AG09309 (cell line): ENCODE measurements at regions not wholly inside any gene's neighbourhood (a gene's known extent, or its start where the extent isn't known, plus 50 kb on each side); places are given as distances from the start of the nearest gene placed in this dataset.

Source experiments
- DNase-seq: peaks from one replicate; pipeline ENCODE4 v3.0.0-alpha.2; 2010; ENCODE audit warnings: low read depth
- H3K4me3 ChIP-seq: 2 replicates; pipeline ENCODE4 v1.5.1; 2011; ENCODE audit warnings: mild to moderate bottlenecking, low read depth, low read length, moderate library complexity; ENCODE audit not compliant: control insufficient read depth
- TF ChIP-seq, protein P1 (sequence below): IDR thresholded peaks from 2 replicates; pipeline ENCODE4 v1.5.1; 2011; ENCODE audit warnings: mild to moderate bottlenecking, low read depth, low read length, inconsistent platforms; ENCODE audit not compliant: insufficient read depth, control insufficient read depth; ENCODE audit errors: missing control alignments

DNA sequence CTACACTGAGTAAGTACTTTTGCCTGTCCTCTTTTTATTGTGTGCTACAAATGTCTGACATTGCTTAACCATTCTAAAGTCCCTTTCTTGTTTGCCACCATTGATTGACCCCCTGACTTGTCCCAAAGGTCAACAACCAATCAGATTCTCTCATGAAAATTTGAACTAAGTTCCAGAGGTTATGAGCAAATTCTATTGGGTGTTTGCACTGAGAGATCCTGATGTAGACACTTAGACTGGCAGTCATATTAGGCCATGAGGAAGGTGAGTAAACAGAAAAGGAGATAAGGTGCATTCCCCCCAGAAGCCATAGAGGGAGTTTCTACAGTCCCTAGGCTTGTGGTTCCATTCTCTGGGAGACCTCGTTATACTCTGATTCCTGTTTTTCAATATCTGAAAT lies 101.3 kb upstream of the E2F8 start:
- TF ChIP-seq, protein P1, sequence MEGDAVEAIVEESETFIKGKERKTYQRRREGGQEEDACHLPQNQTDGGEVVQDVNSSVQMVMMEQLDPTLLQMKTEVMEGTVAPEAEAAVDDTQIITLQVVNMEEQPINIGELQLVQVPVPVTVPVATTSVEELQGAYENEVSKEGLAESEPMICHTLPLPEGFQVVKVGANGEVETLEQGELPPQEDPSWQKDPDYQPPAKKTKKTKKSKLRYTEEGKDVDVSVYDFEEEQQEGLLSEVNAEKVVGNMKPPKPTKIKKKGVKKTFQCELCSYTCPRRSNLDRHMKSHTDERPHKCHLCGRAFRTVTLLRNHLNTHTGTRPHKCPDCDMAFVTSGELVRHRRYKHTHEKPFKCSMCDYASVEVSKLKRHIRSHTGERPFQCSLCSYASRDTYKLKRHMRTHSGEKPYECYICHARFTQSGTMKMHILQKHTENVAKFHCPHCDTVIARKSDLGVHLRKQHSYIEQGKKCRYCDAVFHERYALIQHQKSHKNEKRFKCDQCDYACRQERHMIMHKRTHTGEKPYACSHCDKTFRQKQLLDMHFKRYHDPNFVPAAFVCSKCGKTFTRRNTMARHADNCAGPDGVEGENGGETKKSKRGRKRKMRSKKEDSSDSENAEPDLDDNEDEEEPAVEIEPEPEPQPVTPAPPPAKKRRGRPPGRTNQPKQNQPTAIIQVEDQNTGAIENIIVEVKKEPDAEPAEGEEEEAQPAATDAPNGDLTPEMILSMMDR, result no peak
- no peak overlapping the region for H3K4me3 ChIP-seq
- DNase-seq, result no peak

DNA sequence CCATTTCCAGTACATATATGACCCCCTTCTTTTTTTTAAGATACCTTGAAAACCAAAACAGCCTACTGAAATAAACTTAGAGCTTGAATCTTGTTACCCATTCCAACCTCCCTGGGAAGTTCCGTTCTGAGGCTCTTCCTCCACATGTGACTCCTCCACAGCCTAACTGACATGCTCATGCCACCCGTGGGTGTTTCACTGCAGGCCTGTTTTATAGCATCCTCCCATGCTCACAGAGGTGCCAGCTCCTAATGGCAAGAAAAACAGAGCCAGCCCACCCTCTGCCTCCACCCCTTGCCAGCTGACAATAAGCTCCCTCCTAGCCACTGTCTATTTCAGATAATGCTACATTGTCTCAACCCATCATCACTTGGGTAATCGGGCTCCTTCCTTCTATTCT lies 97.6 kb upstream of the E2F8 start:
- no peak for DNase-seq
- no peak overlapping the region for H3K4me3 ChIP-seq
- TF ChIP-seq, protein P1, result no peak

DNA sequence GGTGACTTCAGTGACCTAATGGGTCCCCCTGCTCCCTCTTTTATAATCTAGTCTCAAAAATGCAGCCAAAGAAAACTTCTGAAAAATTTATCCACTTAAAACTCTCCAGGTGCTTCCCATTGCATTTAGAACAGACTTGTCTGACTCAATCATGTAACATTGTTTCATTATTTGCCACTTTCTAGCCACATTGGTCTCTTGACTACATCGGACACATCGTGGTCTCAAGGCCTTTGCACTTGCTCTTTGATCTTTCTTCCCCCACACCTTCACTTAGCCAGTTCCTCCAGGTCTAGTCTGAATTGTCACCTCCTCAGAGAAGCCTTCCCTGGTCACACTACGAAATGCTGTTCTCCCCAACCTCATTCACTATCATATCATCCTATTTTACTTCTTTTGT lies 97.0 kb upstream of the E2F8 start:
- no peak for DNase-seq
- TF ChIP-seq, protein P1, result no peak
- no peak overlapping the region for H3K4me3 ChIP-seq

DNA sequence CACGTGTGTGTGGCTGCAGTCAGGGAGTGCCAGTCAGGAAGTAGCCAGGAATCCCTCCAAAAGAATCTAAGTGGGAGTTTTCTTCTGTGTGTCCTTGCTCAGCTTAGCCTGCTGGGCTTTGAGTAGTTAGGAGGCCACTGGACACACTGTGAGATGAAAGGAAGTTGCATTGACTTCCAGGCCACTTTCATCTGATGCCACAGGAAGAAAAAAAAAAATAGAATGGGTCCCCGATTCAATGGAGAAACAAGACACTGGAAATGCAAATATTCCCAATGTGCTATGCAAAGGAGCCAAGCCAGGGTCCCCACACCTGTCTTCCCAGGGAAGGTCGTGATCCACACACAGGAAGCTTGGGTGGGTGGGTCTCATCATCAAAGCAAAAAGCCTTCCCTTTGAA lies 95.6 kb upstream of the E2F8 start:
- TF ChIP-seq, protein P1, result no peak

DNA sequence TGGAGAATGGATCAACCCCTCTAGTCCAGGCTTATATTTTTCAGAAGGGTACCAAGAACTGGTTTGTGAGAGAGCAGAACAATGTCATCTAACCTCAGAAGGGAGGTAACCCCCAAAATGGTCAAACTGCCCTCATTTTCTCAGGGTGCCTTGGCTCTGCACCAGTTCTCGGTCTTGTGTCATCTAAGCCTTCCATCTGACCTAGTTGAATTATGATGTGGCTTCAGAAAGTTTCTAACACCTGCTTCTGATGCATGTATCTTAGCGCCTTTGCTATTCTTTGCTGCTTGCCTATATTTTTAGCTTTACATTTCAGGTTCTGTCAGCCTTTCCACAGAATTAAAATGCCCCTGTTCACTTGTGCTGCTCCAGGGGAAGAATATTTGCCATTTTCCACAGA lies 91.7 kb upstream of the E2F8 start:
- no peak overlapping the region for H3K4me3 ChIP-seq
- DNase-seq, result no peak
- TF ChIP-seq, protein P1, result no peak

More for the DNA sequence above, 95.6 kb upstream of the E2F8 start:
- DNase-seq, result no peak
- no peak overlapping the region for H3K4me3 ChIP-seq

DNA sequence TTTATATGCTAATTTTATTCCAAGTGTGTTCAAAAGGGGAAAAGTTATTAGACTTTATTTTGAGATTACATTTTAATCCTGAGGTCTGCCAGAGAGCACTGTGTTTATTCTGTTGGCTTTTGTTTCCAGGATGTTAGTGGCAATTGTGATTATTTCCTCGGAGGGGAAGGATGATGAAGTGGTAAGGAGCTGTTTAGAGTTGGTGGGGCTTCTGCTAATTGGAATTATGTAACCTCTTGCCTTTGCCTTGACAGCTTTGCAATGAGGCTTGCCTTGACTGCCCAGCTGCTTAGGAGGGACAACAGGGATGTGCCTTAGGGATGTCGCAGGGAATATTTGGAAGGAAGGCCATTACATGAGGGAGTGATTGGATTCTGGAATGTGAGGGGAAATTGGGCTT lies 89.7 kb upstream of the E2F8 start:
- no peak for DNase-seq
- no peak overlapping the region for H3K4me3 ChIP-seq
- TF ChIP-seq, protein P1, result no peak

DNA sequence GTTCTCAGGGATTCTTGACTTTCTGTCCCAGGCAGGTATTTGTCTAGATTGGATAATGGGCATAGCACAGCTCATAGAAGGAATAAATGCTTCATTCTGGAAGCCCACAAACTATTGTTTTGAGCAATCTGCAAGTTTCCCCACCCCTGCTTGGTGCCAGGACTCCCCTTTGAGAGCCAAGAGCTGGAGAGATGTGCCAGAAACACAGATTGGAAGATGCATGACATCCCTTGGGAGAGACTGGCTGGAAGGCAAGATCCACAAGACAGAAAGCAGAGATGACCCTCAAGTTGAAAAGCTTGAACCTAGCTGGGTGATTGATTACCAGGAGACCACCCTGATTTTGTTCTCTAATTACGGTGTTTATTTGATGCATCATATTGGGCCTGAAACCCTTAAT lies 89.2 kb upstream of the E2F8 start:
- H3K4me3 ChIP-seq, result no peak overlapping the region
- no peak for DNase-seq
- TF ChIP-seq, protein P1, result no peak
